ENCODE measurements at regions not wholly inside any gene's neighbourhood (a gene's known extent, or its start where the extent isn't known, plus 50 kb on each side); places are given as distances from the start of the nearest gene placed in this dataset.

- DNase-seq, result no peak
These were observed 184.0 kb downstream of the GPX5 start for GRCh38 chr6:28709478-28710349.

GRCh38 chr6:28710466-28711191 is 184.9 kb downstream of the GPX5 start:
- DNase-seq, result no peak

GRCh38 chr6:28711325-28711724 is 185.6 kb downstream of the GPX5 start:
- DNase-seq, result no peak

DNA sequence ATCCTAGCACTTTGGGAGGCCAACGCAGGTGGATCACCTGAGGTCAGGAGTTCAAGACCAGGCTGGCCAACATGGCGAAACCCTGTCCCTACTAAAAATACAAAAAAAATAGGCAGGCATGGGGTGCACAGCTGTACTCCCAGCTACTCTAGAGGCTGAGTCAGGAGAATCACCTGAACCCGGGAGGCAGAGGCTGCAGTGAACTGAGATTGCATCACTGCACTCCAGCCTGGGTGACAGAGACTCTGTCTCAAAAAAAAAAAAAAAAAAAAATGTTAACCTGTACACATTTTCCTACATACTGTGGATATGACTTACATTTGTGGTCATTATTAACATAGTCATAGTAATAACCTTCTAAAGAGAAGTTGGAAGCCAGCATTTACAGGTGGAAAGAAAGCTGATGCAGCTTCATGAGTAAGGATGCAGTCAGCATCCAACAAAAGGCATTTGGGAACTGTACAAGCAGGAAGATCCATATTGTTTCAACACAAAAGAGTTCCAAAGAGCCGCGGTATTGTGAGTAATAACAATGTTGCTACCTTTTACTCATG is 186.2 kb downstream of the GPX5 start:
- DNase-seq, result no peak

DNA sequence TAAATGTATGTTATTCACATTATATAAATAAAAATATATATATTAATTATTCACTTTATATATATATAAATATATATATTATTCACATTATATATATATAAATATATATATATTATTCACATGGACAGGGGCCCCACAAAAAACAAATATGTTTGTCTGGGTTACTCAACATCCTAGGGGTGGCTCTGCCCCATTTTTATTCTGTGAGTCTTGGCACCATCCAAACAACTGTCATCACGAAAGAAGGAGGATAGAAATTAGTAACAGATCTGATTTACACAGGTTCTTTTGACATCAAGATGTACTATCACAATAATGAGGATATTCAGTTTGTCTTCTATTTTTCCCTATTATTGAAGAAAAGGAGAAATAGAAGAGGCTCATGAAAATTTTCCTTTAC is 187.3 kb downstream of the GPX5 start:
- DNase-seq, result no peak

DNA sequence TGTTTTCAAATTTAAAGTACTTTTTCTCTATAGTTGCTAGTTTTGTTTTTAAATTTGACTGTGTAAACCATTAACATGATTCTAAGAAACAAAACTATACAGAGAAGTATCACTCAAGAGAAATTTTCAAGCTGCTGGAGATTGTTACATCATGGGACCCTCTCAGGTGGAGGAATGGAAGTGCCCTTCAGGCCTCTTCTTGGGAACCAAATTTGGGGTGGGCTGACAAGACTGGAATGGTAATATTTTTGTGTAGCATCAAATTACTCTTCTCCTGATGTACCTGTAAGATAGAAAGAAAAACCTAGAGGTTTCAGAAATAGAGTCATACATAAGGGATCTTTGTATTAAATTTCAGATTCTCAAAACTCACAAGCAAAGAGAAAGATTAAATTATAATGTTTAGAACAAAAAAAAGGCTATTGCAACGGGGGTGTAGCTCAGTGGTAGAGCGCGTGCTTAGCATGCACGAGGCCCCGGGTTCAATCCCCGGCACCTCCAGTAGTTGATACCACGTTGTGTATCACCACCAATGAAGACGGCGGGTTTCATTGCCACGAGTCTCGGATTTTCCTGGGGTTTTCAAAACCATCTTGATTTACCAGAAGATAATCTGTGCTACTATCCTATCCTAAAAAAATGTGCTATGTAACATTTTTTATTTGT is 193.7 kb downstream of the GPX5 start:
- DNase-seq, result no peak

- no peak for DNase-seq
These were observed 194.9 kb downstream of the GPX5 start for GRCh38 chr6:28720357-28721231.

GRCh38 chr6:28721372-28721771 is 195.7 kb downstream of the GPX5 start:
- DNase-seq, result no peak

DNA sequence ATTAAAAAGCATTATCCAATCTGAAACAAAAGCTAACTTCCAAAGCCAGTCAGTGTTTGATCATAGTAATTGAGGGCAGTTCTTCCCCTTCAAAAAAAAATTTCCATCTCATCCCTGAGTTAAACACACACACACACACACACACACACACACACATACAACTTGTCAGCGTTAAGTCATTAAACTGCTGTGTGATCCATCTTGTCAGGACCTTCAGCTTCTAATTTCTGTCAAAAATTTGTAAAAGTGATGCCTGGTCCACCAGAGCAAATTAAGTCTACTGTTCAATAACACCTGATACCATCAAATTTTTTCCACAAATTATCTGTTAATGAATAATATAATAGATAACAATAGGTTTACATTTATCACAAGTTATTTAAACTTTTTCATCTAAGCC is 198.7 kb downstream of the GPX5 start:
- no peak for DNase-seq

- no peak for DNase-seq
These were observed 198.4 kb downstream of the TRIM27 start for GRCh38 chr6:28725274-28725809.

DNA sequence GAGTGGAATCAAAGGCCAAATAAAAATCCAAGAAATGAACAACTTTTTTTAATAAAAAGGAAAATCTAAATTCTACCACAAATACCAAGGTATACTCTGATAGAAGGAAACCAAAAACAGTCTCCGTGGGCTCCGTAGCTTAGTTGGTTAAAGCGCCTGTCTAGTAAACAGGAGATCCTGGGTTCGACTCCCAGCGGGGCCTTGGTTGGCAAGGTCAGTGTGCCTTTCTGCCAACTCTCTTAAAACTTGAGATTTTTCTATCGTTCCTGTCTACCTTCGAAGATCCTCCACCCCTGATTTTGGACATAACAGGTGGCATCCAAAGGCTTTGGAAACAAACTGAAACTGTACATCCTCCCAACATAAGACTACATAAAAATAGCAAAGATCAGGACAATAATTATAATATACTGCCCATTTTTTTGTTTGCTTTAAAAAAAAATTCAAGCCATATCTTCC is 197.9 kb downstream of the TRIM27 start:
- no peak for DNase-seq

GRCh38 chr6:28726569-28727309 is 197.0 kb downstream of the TRIM27 start:
- DNase-seq, result no peak

DNA sequence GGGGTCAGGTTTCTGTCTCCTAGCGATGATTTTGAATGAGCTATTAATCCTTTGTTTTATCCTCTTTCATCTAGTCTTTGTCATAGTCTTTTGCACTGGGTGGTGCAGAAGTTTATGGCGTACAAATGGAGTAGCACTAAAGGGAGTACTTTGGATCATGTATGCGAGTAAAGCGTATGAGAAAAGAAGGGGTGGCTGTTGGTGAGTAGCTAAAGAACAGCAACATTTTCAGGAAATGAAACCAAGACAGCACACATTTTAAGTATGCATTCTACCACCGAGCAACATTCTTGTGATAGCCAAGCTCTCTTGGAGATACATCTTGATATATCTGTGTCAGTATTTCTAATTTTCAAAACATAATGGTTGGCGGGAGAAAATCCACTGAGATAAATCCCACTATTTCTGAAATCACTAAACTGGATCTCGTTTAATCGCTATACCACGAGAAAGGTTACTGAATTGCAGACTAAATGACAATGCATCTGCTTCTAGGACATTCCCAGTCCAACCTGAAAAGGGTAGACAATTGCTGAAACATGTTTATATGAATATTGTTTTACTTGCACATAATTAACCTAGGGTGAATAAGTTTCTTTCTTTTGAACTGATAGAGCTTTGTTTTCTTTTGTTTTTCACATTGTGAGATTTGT is 196.1 kb downstream of the TRIM27 start:
- no peak for DNase-seq

- DNase-seq, result no peak
These were observed 194.0 kb downstream of the TRIM27 start for GRCh38 chr6:28729501-28730402.

DNA sequence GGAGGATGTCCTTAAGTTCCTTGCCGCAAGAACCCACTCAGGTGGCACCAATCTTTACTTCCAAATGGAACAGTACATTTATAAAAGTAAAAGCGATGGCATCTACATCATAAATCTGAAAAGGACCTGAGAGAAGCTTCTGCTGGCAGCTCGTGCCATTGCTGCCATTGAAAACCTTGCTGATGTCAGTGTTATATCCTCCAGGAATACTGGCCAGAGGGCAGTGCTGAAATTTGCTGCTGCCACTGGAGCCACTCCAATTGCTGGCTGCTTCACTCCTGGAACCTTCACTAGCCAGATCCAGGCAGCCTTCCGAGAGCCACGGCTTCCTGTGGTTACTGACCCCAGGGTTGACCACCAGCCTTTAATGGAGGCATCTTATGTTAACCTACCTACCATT is 191.7 kb downstream of the TRIM27 start:
- DNase-seq, result no peak

- DNase-seq, result no peak
These were observed 189.3 kb downstream of the TRIM27 start for GRCh38 chr6:28734443-28734959.

- DNase-seq, result no peak
These were observed 187.7 kb downstream of the TRIM27 start for GRCh38 chr6:28736121-28736520.

DNA sequence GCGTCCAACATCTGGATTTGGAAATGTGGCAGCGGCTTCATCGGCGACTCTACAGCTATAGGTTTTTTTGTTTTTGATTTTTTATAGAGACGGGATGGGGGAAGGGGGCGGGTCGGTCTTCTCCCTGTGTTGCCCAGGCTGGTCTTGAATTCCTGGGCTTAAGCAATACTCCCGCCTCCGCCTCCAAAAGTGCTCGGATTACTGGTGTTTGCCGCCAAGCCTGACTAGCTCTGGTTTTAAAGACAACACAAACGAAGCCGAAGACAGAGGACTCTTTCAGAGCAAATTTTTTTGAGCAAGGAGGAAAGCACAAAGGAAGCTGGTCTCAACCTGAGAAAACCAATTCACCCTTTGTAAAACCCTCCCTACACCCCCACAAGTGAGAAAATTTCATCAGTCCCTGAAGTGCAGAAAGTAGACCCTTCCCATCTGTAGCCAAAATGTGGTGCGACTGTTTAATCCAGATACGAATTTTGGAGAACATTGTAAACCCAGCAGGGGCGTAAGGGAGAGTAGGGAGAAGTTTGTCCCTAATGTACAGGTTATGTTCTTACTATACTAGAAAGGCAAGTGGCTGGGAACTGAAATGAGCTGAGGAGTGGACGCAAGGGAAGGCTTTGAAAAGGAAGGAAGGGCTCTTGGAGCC is 185.9 kb downstream of the TRIM27 start:
- DNase-seq, result no peak

- DNase-seq, result no peak
These were observed 185.4 kb downstream of the TRIM27 start for GRCh38 chr6:28738396-28738765.
